Ovary (tissue), 7 donors: ENCODE measurements at regions not wholly inside any gene's neighbourhood (a gene's known extent, or its start where the extent isn't known, plus 50 kb on each side); places are given as distances from the start of the nearest gene placed in this dataset.

Source experiments
- DNase-seq, 5 donors: peaks; one replicate each; pipeline ENCODE4 v3.0.0-alpha.2; 2019 to 2020
- H3K27ac ChIP-seq, 2 donors: fragments of 200-600 bp; one replicate each; pipeline versions ENCODE4 v1.5.1 to v1.8.0; 2019 to 2022
- H3K27me3 ChIP-seq: fragments of 200-600 bp; one replicate; pipeline ENCODE4 v1.8.0; 2022
- H3K36me3 ChIP-seq: fragments of 200-600 bp; sonication (generic); one replicate; pipeline ENCODE4 v1.5.1; 2019
- H3K4me1 ChIP-seq: one replicate; pipeline ENCODE4 v1.8.1; 2013; ENCODE audit warnings: mild to moderate bottlenecking, moderate library complexity; ENCODE audit not compliant: insufficient read depth
- H3K4me3 ChIP-seq: fragments of 200-600 bp; sonication (generic); one replicate; pipeline ENCODE4 v1.5.1; 2017
- H3K9me3 ChIP-seq, 2 donors: fragments of 200-600 bp in 1 of 2; sonication (generic) in 1 of 2; one replicate each; pipeline versions ENCODE4 v1.5.1 to v1.8.1; 2013 to 2019; ENCODE audit warnings: mild to moderate bottlenecking in 1 of 2, moderate library complexity in 1 of 2
- CTCF ChIP-seq, 3 donors: fragments of 450-650 bp in 2 of 3; fragments of 200-600 bp in 1 of 3; IDR thresholded peaks; one replicate each; pipeline versions ENCODE4 v1.5.1 to v1.8.0; 2016 to 2022; ENCODE audit warnings: antibody characterized with exemption in 3 of 3, mild to moderate bottlenecking in 1 of 3
- EP300 ChIP-seq: sonication (generic); formaldehyde crosslinking; IDR thresholded peaks from one replicate; pipeline ENCODE4 v1.6.1; 2017; ENCODE audit warnings: antibody characterized with exemption
- POLR2A ChIP-seq: fragments of 450-650 bp; IDR thresholded peaks from one replicate; pipeline ENCODE4 v1.6.1; 2017; ENCODE audit warnings: antibody characterized with exemption, mild to moderate bottlenecking, moderate library complexity
- WGBS, 3 donors: extraction: QIAGEN DNeasy Blood & Tissue Kit in 1 of 3; methylation state at CpG; one replicate each; pipeline versions ENCODE4 v1.1.5 to v1.1.7; 2013 to 2017; 5-methylcytosine and 5-hydroxymethylcytosine counted together
- intact Hi-C, 4 donors: fragments of 100-400 bp; cut with DNase I; formaldehyde crosslinking; loops; one replicate each; pipeline versions ENCODE4 v1.11.0 to v1.15.1; 2022 to 2023
- donor health status: DM: no; HTN: no; CAD: no; lungs with moderate emphysema.
- donor health status: DM: no; HTN: no; CAD: no.
- donor health status: Bipolar disorder and iron deficiency.
- donor health status: DM: no; HTN: no; CAD: no.
- donor health status: DM: yes; HTN: yes; CAD: no.

GRCh38 chr2:176445956-176446355 lies 176.7 kb downstream of the MTX2 start:
- no peak overlapping the region for H3K27ac ChIP-seq
- no peak overlapping the region for H3K4me3 ChIP-seq
- intact Hi-C loops, result no loop called here
- H3K4me1 ChIP-seq, result no peaks in the 10 kb centered on the region
- TF ChIP-seq POLR2A (no peak), CTCF (IDR thresholded peaks at IDR 0.05) (no peak), EP300 (no peak)
- WGBS, 3 donors, result 87 to 90% (median 88%) methylated on average over 4 of the region's 4 CpGs
- no peaks in the 10 kb centered on the region for H3K9me3 ChIP-seq
- no peak for DNase-seq
- no peaks in the 10 kb centered on the region for H3K36me3 ChIP-seq
- no peaks in the 10 kb centered on the region for H3K27me3 ChIP-seq

- Histone ChIP-seq H3K4me3 (no peak overlapping the region), H3K9me3 (no peaks in the 10 kb centered on the region), H3K4me1 (no peaks in the 10 kb centered on the region), H3K27me3 (no peaks in the 10 kb centered on the region), H3K36me3 (no peaks in the 10 kb centered on the region), H3K27ac (no peak overlapping the region)
- WGBS, 3 donors, result 59 to 71% (median 65%) methylated on average over 4 of the region's 4 CpGs
- intact Hi-C loops, result no loop called here
- TF ChIP-seq POLR2A (no peak), CTCF (IDR thresholded peaks at IDR 0.05) (no peak), EP300 (no peak)
- DNase-seq, result no peak
Measured at GRCh38 chr2:176446718-176447414, 177.6 kb downstream of the MTX2 start.

- Histone ChIP-seq H3K36me3 (no peaks in the 10 kb centered on the region), H3K4me3 (no peak overlapping the region), H3K27ac (no peak overlapping the region), H3K27me3 (no peaks in the 10 kb centered on the region), H3K4me1 (no peaks in the 10 kb centered on the region), H3K9me3 (no peaks in the 10 kb centered on the region)
- intact Hi-C loops, result no loop called here
- WGBS, 3 donors, result 84 to 94% (median 94%) methylated on average over 1 of the region's 1 CpG
- no peak for DNase-seq
- TF ChIP-seq CTCF (IDR thresholded peaks at IDR 0.05) (no peak), EP300 (no peak), POLR2A (no peak)
Measured at GRCh38 chr2:176447616-176448015, 178.4 kb downstream of the MTX2 start.

GRCh38 chr2:176449852-176450251 lies 180.6 kb downstream of the MTX2 start:
- H3K4me1 ChIP-seq, result no peaks in the 10 kb centered on the region
- TF ChIP-seq CTCF (IDR thresholded peaks at IDR 0.05) (no peak), POLR2A (no peak), EP300 (no peak)
- intact Hi-C loops, result loop anchor here (5.0 to 10.0 kb wide), 5 partner anchors 102 to 308 kb away; no protein-coding TSS in a partner anchor
- DNase-seq, result no peak
- no peak overlapping the region for H3K4me3 ChIP-seq
- no peaks in the 10 kb centered on the region for H3K9me3 ChIP-seq
- no peak overlapping the region for H3K27ac ChIP-seq
- H3K36me3 ChIP-seq, result no peaks in the 10 kb centered on the region
- 73 to 78% (median 73%) methylated on average over 3 of the region's 3 CpGs for WGBS, 3 donors
- no peaks in the 10 kb centered on the region for H3K27me3 ChIP-seq
